Kidney epithelial cell (primary cell): ENCODE measurements at regions not wholly inside any gene's neighbourhood (a gene's known extent, or its start where the extent isn't known, plus 50 kb on each side); places are given as distances from the start of the nearest gene placed in this dataset.
A peak's percentile ranks its signal among the peaks of the same experiment; 100 is the strongest.

Source experiments
- DNase-seq: peaks from one replicate; pipeline ENCODE4 v3.0.0-alpha.2; 2010; ENCODE audit warnings: low read depth
- H3K27me3 ChIP-seq: 2 replicates; pipeline ENCODE4 v1.6.0; 2011; ENCODE audit warnings: low read length; ENCODE audit not compliant: control insufficient read depth, insufficient read depth
- H3K36me3 ChIP-seq: 2 replicates; pipeline ENCODE4 v1.5.1; 2011; ENCODE audit warnings: low read length; ENCODE audit not compliant: control insufficient read depth, insufficient read depth
- H3K4me3 ChIP-seq: 2 replicates; pipeline ENCODE4 v1.5.1; 2011; ENCODE audit warnings: low read depth, mild to moderate bottlenecking, control low read depth, low read length
- TF ChIP-seq, protein P1 (sequence below): IDR thresholded peaks from 2 replicates; pipeline ENCODE4 v1.5.1; 2011; ENCODE audit warnings: mild to moderate bottlenecking, moderate library complexity, low read length, control low read depth, inconsistent platforms; ENCODE audit not compliant: insufficient read depth, poor library complexity, severe bottlenecking

DNA sequence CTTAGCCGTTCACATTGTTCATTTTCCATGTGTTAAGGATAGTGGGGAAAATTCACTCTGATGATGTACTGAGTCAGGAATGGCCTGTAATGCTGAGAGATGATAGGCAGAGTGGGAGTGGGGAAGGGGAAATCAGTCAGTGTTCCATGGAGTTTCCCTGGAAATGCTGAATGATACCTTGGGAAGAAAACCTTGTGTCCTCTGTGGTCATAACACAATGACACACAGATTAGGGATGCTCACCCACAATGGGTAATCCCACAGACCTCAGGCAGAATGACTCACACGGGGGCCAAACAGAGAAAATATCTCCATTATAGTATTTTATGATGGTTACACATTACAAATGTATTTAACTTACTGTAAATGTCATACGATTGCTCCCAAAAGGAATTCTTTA lies 118.0 kb downstream of the SNX19 start:
- TF ChIP-seq, protein P1, sequence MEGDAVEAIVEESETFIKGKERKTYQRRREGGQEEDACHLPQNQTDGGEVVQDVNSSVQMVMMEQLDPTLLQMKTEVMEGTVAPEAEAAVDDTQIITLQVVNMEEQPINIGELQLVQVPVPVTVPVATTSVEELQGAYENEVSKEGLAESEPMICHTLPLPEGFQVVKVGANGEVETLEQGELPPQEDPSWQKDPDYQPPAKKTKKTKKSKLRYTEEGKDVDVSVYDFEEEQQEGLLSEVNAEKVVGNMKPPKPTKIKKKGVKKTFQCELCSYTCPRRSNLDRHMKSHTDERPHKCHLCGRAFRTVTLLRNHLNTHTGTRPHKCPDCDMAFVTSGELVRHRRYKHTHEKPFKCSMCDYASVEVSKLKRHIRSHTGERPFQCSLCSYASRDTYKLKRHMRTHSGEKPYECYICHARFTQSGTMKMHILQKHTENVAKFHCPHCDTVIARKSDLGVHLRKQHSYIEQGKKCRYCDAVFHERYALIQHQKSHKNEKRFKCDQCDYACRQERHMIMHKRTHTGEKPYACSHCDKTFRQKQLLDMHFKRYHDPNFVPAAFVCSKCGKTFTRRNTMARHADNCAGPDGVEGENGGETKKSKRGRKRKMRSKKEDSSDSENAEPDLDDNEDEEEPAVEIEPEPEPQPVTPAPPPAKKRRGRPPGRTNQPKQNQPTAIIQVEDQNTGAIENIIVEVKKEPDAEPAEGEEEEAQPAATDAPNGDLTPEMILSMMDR, result no peak
- Histone ChIP-seq H3K36me3 (no peaks in the 10 kb centered on the region), H3K27me3 (no peaks in the 10 kb centered on the region), H3K4me3 (no peak overlapping the region)
- peak; percentile 94 for DNase-seq

DNA sequence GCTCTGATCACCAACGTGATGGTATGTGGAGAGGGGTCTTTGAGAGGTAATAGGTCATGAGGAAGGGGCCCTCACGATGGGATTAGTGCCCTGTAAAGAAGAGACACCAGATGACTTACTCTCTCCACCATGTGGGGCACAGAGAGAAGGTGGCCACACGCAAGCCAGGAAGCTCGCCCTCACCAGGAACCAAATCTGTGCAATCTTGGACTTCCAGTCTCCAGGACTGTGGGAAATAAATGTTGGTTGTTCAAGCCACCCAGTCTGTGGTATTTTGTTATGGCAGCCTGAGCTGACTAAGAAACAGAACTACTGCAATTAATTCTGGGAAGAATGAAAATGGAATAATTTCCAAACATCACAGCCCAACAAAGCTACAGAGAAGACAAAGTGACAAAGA lies 117.5 kb downstream of the SNX19 start:
- H3K36me3 ChIP-seq, result no peaks in the 10 kb centered on the region
- no peak for DNase-seq
- H3K4me3 ChIP-seq, result no peak overlapping the region
- no peaks in the 10 kb centered on the region for H3K27me3 ChIP-seq
- TF ChIP-seq, protein P1, result no peak

DNA sequence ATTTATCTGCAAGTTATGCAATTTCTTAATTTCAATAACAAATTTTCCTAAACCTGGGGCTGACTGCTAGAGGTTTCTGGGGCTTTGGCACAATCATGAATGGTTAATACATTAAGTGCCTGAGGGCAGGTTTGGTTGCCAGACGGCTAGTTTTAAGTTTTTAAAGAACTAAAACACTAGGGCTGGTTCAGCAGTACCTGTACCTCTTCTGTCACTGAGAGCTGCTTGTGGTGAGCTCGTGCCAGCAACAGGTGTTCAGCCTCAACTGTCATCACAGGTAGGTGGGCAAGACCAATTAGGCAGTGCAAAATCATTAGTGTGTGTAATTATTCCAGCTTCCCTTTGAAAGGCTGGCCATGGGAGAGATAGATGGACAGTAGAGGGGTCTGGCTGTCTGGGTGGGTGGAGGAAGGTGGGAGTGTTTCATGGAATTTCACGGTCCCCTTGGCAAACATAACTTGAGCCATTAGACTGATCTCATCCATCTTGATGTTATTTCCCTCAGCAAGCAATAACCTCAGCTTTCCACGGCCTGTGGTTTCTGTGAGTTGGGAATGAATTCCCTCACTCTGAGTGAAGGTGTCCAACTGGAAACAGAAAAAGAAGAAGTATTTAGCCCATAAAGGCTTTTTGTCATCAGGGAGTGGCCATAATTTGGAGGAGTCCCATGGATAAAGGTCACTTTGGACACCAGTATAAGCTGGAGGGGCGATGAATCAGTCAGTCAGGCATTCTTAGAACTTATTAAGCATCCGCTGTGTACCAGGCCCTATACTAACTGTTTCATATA lies 114.8 kb downstream of the SNX19 start:
- peak; percentile 77 for DNase-seq
- H3K4me3 ChIP-seq, result no peak overlapping the region

DNA sequence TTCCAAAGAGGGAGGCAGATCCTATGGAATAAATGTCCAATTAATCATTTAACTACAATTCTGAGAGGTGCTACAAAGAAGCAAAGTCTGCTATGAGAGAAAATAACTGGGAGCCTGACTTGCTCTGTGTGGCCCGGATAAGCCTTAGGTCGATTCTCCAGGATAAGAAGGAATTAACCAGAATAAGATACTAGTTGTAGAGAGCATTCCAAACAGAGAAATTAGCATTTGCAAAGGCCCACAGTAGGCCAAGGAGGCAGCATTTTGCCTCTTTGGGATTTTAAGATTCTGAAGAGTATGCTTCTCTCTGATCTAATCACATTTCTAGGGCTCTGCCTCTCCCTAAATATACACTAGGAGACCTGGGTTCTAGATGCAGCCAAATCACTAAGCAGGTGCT lies 113.7 kb downstream of the SNX19 start:
- TF ChIP-seq, protein P1, result no peak
- Histone ChIP-seq H3K27me3 (no peaks in the 10 kb centered on the region), H3K36me3 (no peaks in the 10 kb centered on the region), H3K4me3 (no peak overlapping the region)
- DNase-seq, result no peak

More for the DNA sequence above, 114.8 kb downstream of the SNX19 start:
- TF ChIP-seq, protein P1, result no peak
- no peaks in the 10 kb centered on the region for H3K36me3 ChIP-seq
- H3K27me3 ChIP-seq, result no peaks in the 10 kb centered on the region

DNA sequence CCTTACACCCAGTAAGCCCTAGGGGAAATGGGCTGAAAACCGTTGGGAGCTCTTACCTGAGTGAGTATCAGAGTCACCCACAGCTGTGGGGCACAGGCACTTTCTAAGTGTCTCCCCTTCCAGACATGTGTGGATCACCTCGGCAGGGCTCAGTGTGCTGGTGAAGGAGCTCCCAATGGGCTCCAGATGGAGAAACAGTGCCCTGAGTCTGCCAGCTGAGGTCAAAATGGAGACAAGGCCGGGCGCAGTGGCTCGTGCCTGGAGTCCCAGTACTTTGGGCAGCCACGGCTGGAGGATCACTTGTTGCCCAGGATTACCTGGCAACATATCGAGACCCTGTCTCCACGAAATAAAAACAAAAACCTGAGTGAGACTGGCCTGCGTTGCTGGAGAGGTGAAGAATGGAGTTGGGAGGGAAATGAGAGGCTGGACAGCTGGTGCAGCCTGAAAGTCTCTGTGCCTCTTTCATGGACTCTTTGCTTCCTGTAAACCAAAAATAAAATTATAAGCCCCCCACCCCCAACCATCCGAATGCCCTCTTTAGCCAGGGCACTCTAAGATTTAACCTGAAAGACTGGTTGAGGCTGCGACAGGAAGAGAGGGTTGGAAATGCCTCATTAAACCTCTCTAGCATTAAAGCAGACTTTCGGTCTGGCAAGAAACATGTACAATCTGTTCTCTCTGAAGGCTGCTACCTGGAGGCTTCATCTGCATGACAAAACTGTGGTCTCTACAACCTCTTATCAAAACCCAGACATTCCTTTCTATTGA lies 111.8 kb downstream of the SNX19 start:
- Histone ChIP-seq H3K36me3 (no peaks in the 10 kb centered on the region), H3K27me3 (no peaks in the 10 kb centered on the region), H3K4me3 (no peak overlapping the region)
- TF ChIP-seq, protein P1, result no peak
- no peak for DNase-seq

DNA sequence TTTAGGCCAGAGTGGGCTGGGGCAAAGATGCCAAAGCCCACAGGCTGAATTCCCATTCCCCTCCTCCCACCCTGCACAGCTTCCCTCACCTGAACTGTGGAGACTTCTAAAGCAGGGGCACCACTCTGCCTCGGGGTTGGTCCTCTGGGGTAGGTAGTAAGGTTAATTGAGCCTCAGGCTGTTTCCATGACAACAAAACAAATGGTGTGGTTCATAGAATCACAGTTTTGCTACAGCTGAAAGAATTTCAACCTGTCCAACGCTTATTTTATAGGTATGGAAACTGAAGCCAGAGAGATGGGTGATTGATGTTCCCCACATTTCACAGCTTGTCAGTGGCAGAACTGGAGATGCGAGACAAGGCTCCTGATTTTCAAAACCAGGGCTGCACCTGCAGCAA lies 109.5 kb downstream of the SNX19 start:
- DNase-seq, result no peak
- TF ChIP-seq, protein P1, result no peak
- Histone ChIP-seq H3K4me3 (no peak overlapping the region), H3K36me3 (no peaks in the 10 kb centered on the region), H3K27me3 (no peaks in the 10 kb centered on the region)
